IPS DF 6.9 (cell line): ENCODE measurements at regions not wholly inside any gene's neighbourhood (a gene's known extent, or its start where the extent isn't known, plus 50 kb on each side); places are given as distances from the start of the nearest gene placed in this dataset.

Source experiments
- DNase-seq: peaks from one replicate; pipeline ENCODE4 v3.0.0-alpha.2; 2013; ENCODE audit warnings: low read depth, low spot score
- H3K27ac ChIP-seq: one replicate; pipeline ENCODE4 v1.5.1; 2013; ENCODE audit warnings: low read length, control low read depth
- H3K27me3 ChIP-seq: 2 replicates; pipeline ENCODE4 v1.6.1; 2013; ENCODE audit warnings: mild to moderate bottlenecking, low read length; ENCODE audit not compliant: control insufficient read depth, insufficient read depth
- H3K36me3 ChIP-seq: 2 replicates; pipeline ENCODE4 v1.6.1; 2013; ENCODE audit warnings: low read length; ENCODE audit not compliant: control insufficient read depth, insufficient read depth
- H3K4me1 ChIP-seq: 2 replicates; pipeline ENCODE4 v1.6.1; 2013; ENCODE audit warnings: low read length; ENCODE audit not compliant: control insufficient read depth, insufficient read depth
- H3K4me3 ChIP-seq: 2 replicates; pipeline ENCODE4 v1.5.1; 2013; ENCODE audit warnings: mild to moderate bottlenecking, low read length
- H3K9me3 ChIP-seq: 2 replicates; pipeline ENCODE4 v1.6.1; 2013; ENCODE audit warnings: low read length, inconsistent platforms; ENCODE audit not compliant: control insufficient read depth, insufficient read depth
- WGBS: extraction: QIAGEN DNeasy Blood & Tissue Kit; methylation state at CpG from one replicate; pipeline ENCODE4 v1.1.7; 2013; ENCODE audit warnings: mixed read lengths, missing lambda C conversion rate; ENCODE audit not compliant: insufficient read length, insufficient coverage; 5-methylcytosine and 5-hydroxymethylcytosine counted together

- Histone ChIP-seq H3K27me3 (no peaks in the 10 kb centered on the region), H3K4me1 (no peaks in the 10 kb centered on the region), H3K27ac (no peak overlapping the region), H3K9me3 (no peaks in the 10 kb centered on the region), H3K4me3 (no peak overlapping the region), H3K36me3 (no peaks in the 10 kb centered on the region)
- DNase-seq: no peak
Measured at GRCh38 chr11:37088573-37088910, 490.5 kb upstream of the RAG2 start.

DNA sequence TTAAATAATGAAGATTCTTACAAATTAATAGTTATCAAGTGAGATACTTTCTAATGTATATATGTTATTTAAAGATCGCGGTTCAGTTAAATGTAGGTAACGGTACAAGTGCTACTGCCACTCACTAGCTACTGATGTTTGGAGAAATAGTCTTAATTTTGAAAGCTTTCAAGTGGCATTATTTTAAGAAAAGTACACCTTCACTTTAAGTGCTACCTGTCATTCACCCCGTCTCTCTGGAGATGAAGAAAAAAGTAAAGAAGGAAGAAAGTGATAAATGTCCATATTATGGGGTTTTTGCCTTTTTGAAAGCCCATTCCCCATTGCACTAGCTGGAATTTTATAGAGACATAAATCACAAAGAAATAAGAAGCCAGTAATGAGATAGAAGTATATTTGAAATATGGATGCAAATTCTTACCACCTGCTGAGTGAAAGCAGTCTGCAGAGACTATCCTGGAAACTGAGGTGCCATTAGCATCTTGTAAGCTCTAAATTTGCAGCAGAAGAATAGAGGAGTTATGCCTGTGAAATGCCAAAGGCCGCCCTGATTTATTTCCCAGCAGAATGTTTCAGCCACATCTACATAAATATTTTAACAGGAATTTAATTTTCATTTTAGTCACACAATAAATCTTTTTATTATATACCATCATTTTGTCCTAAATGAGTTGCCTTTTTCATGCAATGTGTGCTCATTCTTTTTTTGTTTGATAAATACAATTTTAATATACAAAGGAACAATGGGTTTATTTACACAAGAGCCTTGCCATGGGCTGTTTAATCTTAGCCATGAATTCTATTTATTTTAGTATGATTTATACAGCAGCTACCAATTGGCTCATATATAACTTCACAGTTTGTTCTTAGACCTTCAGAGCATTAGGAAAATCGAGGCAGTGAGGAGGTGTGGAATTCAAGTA, 489.9 kb upstream of the RAG2 start:
- no peaks in the 10 kb centered on the region for H3K9me3 ChIP-seq
- no peak overlapping the region for H3K27ac ChIP-seq
- no peaks in the 10 kb centered on the region for H3K36me3 ChIP-seq
- H3K4me3 ChIP-seq: no peak overlapping the region
- no peaks in the 10 kb centered on the region for H3K4me1 ChIP-seq
- H3K27me3 ChIP-seq: no peaks in the 10 kb centered on the region
- DNase-seq: no peak
- WGBS: no CpG with 5 or more reads among the region's 6 CpGs

DNA sequence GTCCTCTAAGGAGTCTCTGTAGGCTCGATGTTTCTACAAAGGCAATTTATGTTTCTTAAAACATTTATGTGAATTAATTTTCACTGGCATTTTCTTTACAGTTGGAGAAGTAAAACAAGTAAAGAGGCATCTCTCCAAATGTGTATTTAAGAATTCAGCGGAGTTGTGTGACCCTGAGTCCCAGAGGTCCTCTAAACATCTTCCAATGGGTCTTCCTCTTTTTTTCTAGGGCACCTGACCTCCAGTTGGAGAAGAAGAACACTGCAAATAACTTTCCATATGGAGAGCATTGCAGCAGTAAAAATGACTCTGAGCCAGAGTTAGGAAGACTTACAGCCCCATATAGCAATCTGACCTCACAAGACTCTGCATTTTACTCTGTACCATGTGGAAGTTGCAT, 480.5 kb upstream of the RAG2 start:
- Histone ChIP-seq H3K4me1 (no peaks in the 10 kb centered on the region), H3K9me3 (no peaks in the 10 kb centered on the region), H3K36me3 (no peaks in the 10 kb centered on the region), H3K27ac (no peak overlapping the region), H3K4me3 (no peak overlapping the region), H3K27me3 (no peaks in the 10 kb centered on the region)
- DNase-seq: no peak
- WGBS: no CpG with 5 or more reads among the region's 2 CpGs

DNA sequence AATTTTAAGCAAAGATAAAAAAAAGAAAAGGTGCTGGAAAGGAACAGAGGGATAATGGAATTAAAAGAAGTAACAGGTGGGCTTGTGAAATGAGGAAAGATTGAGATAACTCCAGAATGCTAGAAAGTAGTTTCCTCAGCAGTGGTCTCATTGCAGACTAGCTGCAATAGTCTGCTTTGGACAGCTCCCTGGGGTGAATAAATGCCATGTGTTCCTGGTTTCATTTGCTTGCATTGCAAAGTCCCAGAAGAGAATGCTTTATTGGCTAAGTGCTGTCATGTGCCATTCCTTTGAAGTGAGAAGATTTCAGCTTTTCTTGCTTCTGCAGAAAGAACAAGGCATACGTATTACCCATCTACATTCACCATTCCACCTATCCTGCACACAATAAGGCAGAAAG, 478.8 kb upstream of the RAG2 start:
- Histone ChIP-seq H3K36me3 (no peaks in the 10 kb centered on the region), H3K4me1 (no peaks in the 10 kb centered on the region), H3K27me3 (no peaks in the 10 kb centered on the region), H3K9me3 (no peaks in the 10 kb centered on the region), H3K4me3 (no peak overlapping the region), H3K27ac (no peak overlapping the region)
- no peak for DNase-seq
- no CpG with 5 or more reads among the region's 1 CpG for WGBS

DNA sequence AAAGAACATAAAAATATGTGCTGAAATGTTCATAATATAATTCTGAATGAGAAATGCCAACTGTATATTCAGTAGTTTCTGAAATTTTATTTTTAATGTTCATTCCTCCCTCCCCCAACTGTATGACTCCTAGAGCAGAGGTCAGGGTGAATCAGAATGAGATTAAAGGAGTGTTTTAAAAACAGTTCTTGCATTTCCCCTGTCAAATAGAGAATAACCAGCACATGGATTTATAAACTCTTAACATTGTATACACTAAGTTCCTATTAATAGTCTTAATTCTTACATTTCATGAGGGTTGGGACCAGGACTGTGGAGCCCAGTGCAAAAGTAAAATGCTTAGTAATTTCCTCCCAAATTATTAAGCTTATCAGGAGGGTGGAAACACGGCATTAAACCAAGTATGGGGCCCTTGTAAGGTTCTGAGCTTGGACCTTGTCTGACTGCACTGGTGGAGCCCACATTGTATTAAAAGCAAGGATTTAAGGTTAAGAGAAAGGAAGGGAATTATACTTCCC, 474.6 kb upstream of the RAG2 start:
- H3K27me3 ChIP-seq: no peaks in the 10 kb centered on the region
- H3K4me1 ChIP-seq: no peaks in the 10 kb centered on the region
- H3K36me3 ChIP-seq: no peaks in the 10 kb centered on the region
- WGBS: no CpG with 5 or more reads among the region's 1 CpG
- no peak overlapping the region for H3K4me3 ChIP-seq
- no peak overlapping the region for H3K27ac ChIP-seq
- no peak for DNase-seq
- no peaks in the 10 kb centered on the region for H3K9me3 ChIP-seq

DNA sequence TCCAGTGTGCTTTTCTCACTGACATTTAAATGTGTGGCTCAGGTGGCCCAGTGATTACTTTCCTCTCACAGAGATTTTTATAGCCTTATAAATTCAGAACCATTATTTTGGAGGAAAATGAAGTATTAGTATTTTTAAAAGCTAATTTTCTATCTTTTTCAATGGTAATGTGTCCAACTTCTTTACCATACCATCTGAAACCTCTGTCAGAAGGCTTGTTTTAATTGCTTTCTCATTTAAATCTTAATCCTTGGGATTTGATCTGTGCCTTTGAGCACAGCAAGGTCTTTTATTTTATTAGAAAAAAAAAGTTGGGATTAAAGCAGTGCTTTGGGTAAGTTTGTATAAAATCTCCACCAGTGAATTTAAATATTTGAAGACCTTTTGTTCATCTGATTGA, 452.3 kb upstream of the RAG2 start:
- Histone ChIP-seq H3K27ac (no peak overlapping the region), H3K4me3 (no peak overlapping the region), H3K36me3 (no peaks in the 10 kb centered on the region), H3K9me3 (no peaks in the 10 kb centered on the region), H3K4me1 (no peaks in the 10 kb centered on the region), H3K27me3 (no peaks in the 10 kb centered on the region)
- no peak for DNase-seq

DNA sequence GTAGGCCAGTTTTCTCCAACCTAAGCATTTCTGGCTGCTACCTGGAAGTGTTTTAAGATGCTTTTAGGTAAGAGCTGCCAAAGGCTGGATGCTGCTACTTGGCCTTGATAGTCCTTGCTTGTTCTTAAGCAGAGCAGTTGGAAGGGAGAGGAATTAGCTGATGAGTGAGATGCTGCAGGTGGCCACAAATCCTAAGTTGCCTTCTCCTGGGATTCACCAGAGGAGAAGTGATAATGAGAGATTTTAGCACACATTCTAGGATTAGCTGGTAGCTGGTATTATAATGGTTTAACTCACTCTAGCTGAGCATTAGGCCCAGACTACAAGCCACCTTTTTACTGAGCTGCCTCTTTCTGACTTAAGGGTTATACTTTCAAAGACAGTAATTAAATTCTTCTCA, 442.9 kb upstream of the RAG2 start:
- no peaks in the 10 kb centered on the region for H3K36me3 ChIP-seq
- no peak for DNase-seq
- no peaks in the 10 kb centered on the region for H3K9me3 ChIP-seq
- no peaks in the 10 kb centered on the region for H3K4me1 ChIP-seq
- H3K27ac ChIP-seq: no peak overlapping the region
- no peaks in the 10 kb centered on the region for H3K27me3 ChIP-seq
- H3K4me3 ChIP-seq: no peak overlapping the region

GRCh38 chr11:37038911-37039310, 440.9 kb upstream of the RAG2 start:
- Histone ChIP-seq H3K4me3 (no peak overlapping the region), H3K9me3 (no peaks in the 10 kb centered on the region), H3K4me1 (no peaks in the 10 kb centered on the region), H3K27me3 (no peaks in the 10 kb centered on the region), H3K27ac (no peak overlapping the region), H3K36me3 (no peaks in the 10 kb centered on the region)
- WGBS: no CpG with 5 or more reads among the region's 3 CpGs
- no peak for DNase-seq

GRCh38 chr11:37026741-37027140, 428.7 kb upstream of the RAG2 start:
- DNase-seq: no peak
- no peaks in the 10 kb centered on the region for H3K27me3 ChIP-seq
- no CpG with 5 or more reads among the region's 5 CpGs for WGBS

DNA sequence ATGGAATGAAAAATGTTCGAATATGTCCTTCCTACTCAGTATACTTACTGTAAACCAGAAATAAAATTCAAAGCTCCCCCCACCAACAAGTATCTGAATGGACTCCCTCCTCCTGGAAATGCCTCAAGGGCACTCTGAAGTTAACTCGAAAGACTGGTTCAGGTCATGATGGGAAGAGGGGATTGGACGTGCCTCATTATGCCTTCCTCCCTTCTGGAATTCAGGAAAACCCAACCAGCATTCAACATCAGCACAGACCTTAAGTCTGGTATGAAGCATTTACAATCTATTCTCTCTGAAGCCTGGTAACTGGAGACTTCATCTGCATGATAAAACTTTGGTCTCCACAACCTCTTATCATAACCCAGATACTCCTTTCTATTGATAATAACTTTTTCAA, 428.3 kb upstream of the RAG2 start:
- H3K9me3 ChIP-seq: no peaks in the 10 kb centered on the region
- no peak overlapping the region for H3K27ac ChIP-seq
- DNase-seq: peak; percentile 7
- no CpG with 5 or more reads among the region's 3 CpGs for WGBS
- H3K36me3 ChIP-seq: no peaks in the 10 kb centered on the region
- H3K4me3 ChIP-seq: no peak overlapping the region
- no peaks in the 10 kb centered on the region for H3K27me3 ChIP-seq
- no peaks in the 10 kb centered on the region for H3K4me1 ChIP-seq

More at GRCh38 chr11:37026741-37027140, 428.7 kb upstream of the RAG2 start:
- no peaks in the 10 kb centered on the region for H3K9me3 ChIP-seq
- H3K4me1 ChIP-seq: no peaks in the 10 kb centered on the region
- no peak overlapping the region for H3K27ac ChIP-seq
- no peak overlapping the region for H3K4me3 ChIP-seq
- no peaks in the 10 kb centered on the region for H3K36me3 ChIP-seq

GRCh38 chr11:37006563-37006962, 408.5 kb upstream of the RAG2 start:
- Histone ChIP-seq H3K27ac (no peak overlapping the region), H3K4me3 (no peak overlapping the region), H3K27me3 (no peaks in the 10 kb centered on the region), H3K9me3 (no peaks in the 10 kb centered on the region), H3K4me1 (no peaks in the 10 kb centered on the region; the same call in 1 of the 2 replicates), H3K36me3 (no peaks in the 10 kb centered on the region)
- WGBS: no CpG with 5 or more reads among the region's 4 CpGs
- DNase-seq: no peak
